SK-N-MC (cell line): ENCODE measurements at regions not wholly inside any gene's neighbourhood (a gene's known extent, or its start where the extent isn't known, plus 50 kb on each side); places are given as distances from the start of the nearest gene placed in this dataset.

ENCODE experiments used
- DNase-seq: peaks from one replicate; pipeline ENCODE4 v3.0.0-alpha.2; 2011; ENCODE audit warnings: low read depth, low spot score
- H3K27ac ChIP-seq: fragments of 200-600 bp; sonication (generic); 2 replicates; pipeline ENCODE4 v1.5.1; 2016; ENCODE audit warnings: mixed run types
- H3K36me3 ChIP-seq: fragments of 200-600 bp; sonication (generic); 2 replicates; pipeline ENCODE4 v1.6.1; 2017; ENCODE audit warnings: antibody characterized with exemption, low read length, mixed read lengths; ENCODE audit not compliant: insufficient read depth
- H3K4me3 ChIP-seq: fragments of 200-600 bp; sonication (generic); 2 replicates; pipeline ENCODE4 v1.5.1; 2016
- H3K9ac ChIP-seq: fragments of 200-600 bp; sonication (generic); 2 replicates; pipeline ENCODE4 v1.8.0; 2017; ENCODE audit warnings: mixed run types, mixed read lengths; ENCODE audit not compliant: insufficient read length
- H3K9me3 ChIP-seq: fragments of 200-600 bp; sonication (generic); 2 replicates; pipeline ENCODE4 v1.6.1; 2017; ENCODE audit warnings: low read depth, mild to moderate bottlenecking, antibody characterized with exemption, low read length, moderate library complexity, mixed read lengths
- EZH2 ChIP-seq: fragments of 200-600 bp; sonication (generic); IDR thresholded peaks from one replicate; pipeline ENCODE4 v1.6.1; 2017; ENCODE audit warnings: antibody characterized with exemption
- FOXP2 ChIP-seq: optimal IDR thresholded peaks from 2 replicates; pipeline ENCODE3; 2011; ENCODE audit warnings: mild to moderate bottlenecking, moderate library complexity; ENCODE audit not compliant: insufficient read depth; ENCODE audit errors: extremely low read length, control extremely low read depth
- POLR2AphosphoS5 ChIP-seq: IDR thresholded peaks from 2 replicates; pipeline ENCODE4 v1.6.1; 2012; ENCODE audit warnings: mild to moderate bottlenecking, low read depth, low read length, borderline replicate concordance

- TF ChIP-seq POLR2AphosphoS5 (no peak), EZH2 (no peak), FOXP2 (no peak)
- no peak overlapping the region for H3K27ac ChIP-seq
- H3K36me3 ChIP-seq, result no peaks in the 10 kb centered on the region
- no peaks in the 10 kb centered on the region for H3K9me3 ChIP-seq
- H3K9ac ChIP-seq, result no peak overlapping the region
- H3K4me3 ChIP-seq, result no peak overlapping the region
- DNase-seq, result no peak
Measured at GRCh38 chr4:74635074-74635473, 159.2 kb downstream of the BTC start.

GRCh38 chr4:74635490-74636123 lies 158.7 kb downstream of the BTC start:
- no peak for TF ChIP-seq POLR2AphosphoS5
- no peak for TF ChIP-seq FOXP2
- DNase-seq, result no peak
- no peak overlapping the region for H3K27ac ChIP-seq
- no peak overlapping the region for H3K9ac ChIP-seq
- no peak overlapping the region for H3K4me3 ChIP-seq
- no peaks in the 10 kb centered on the region for H3K36me3 ChIP-seq
- no peaks in the 10 kb centered on the region for H3K9me3 ChIP-seq

GRCh38 chr4:74638001-74638400 lies 156.3 kb downstream of the BTC start:
- Histone ChIP-seq H3K9me3 (no peaks in the 10 kb centered on the region), H3K27ac (no peak overlapping the region), H3K4me3 (no peak overlapping the region), H3K36me3 (no peaks in the 10 kb centered on the region), H3K9ac (no peak overlapping the region)
- no peak for TF ChIP-seq FOXP2
- no peak for TF ChIP-seq POLR2AphosphoS5
- TF ChIP-seq EZH2, result no peak
- DNase-seq, result no peak

GRCh38 chr4:74638689-74639088 lies 155.6 kb downstream of the BTC start:
- TF ChIP-seq POLR2AphosphoS5 (no peak), EZH2 (no peak), FOXP2 (no peak)

GRCh38 chr4:74640111-74640903 lies 154.0 kb downstream of the BTC start:
- no peak for DNase-seq
- Histone ChIP-seq H3K27ac (no peak overlapping the region), H3K9ac (no peak overlapping the region), H3K4me3 (no peak overlapping the region), H3K36me3 (no peaks in the 10 kb centered on the region), H3K9me3 (no peaks in the 10 kb centered on the region)
- TF ChIP-seq EZH2, result no peak
- no peak for TF ChIP-seq FOXP2
- no peak for TF ChIP-seq POLR2AphosphoS5

More at GRCh38 chr4:74638689-74639088, 155.6 kb downstream of the BTC start:
- no peaks in the 10 kb centered on the region for H3K9me3 ChIP-seq
- H3K9ac ChIP-seq, result no peak overlapping the region
- no peak overlapping the region for H3K4me3 ChIP-seq
- no peaks in the 10 kb centered on the region for H3K36me3 ChIP-seq
- H3K27ac ChIP-seq, result no peak overlapping the region
- DNase-seq, result no peak

- Histone ChIP-seq H3K4me3 (no peak overlapping the region), H3K36me3 (no peaks in the 10 kb centered on the region), H3K9ac (no peak overlapping the region), H3K9me3 (no peaks in the 10 kb centered on the region), H3K27ac (no peak overlapping the region)
- DNase-seq, result no peak
- TF ChIP-seq POLR2AphosphoS5, result no peak
- TF ChIP-seq FOXP2, result no peak
- TF ChIP-seq EZH2, result no peak
Measured at GRCh38 chr4:74642006-74642405, 152.3 kb downstream of the BTC start.

GRCh38 chr4:74649193-74649592 lies 145.1 kb downstream of the BTC start:
- DNase-seq, result no peak
- Histone ChIP-seq H3K9me3 (no peaks in the 10 kb centered on the region), H3K9ac (no peak overlapping the region), H3K27ac (no peak overlapping the region), H3K36me3 (no peaks in the 10 kb centered on the region), H3K4me3 (no peak overlapping the region)
- TF ChIP-seq FOXP2 (no peak), EZH2 (no peak), POLR2AphosphoS5 (no peak)

- no peaks in the 10 kb centered on the region for H3K36me3 ChIP-seq
- no peak overlapping the region for H3K27ac ChIP-seq
- DNase-seq, result no peak
- no peak for TF ChIP-seq POLR2AphosphoS5
- TF ChIP-seq FOXP2, result no peak
- no peak for TF ChIP-seq EZH2
- no peaks in the 10 kb centered on the region for H3K9me3 ChIP-seq
- H3K4me3 ChIP-seq, result no peak overlapping the region
- H3K9ac ChIP-seq, result no peak overlapping the region
Measured at GRCh38 chr4:74651198-74651597, 143.1 kb downstream of the BTC start.
